Spleen (tissue), 11 donors: ENCODE measurements at regions not wholly inside any gene's neighbourhood (a gene's known extent, or its start where the extent isn't known, plus 50 kb on each side); places are given as distances from the start of the nearest gene placed in this dataset.

Experiments
- DNase-seq: peaks from one replicate; pipeline ENCODE4 v3.0.0-alpha.2; 2020
- H3K27ac ChIP-seq, 8 donors: fragments of 200-600 bp; sonication (generic) in 7 of 8; 1 replicate in 4 of 8; 2 replicates in 4 of 8; pipeline versions ENCODE4 v1.5.0 to v1.8.0; 2016 to 2021; ENCODE audit warnings: inconsistent platforms in 4 of 8, mild to moderate bottlenecking in 4 of 8, moderate library complexity in 1 of 8
- H3K27me3 ChIP-seq, 7 donors: fragments of 200-600 bp; sonication (generic) in 6 of 7; replicated peaks in 1 of 7; 1 replicate in 4 of 7; 2 replicates in 3 of 7; pipeline versions ENCODE4 v1.5.0 to v1.8.0; 2016 to 2021; ENCODE audit warnings: inconsistent platforms in 3 of 7, mild to moderate bottlenecking in 1 of 7
- H3K36me3 ChIP-seq, 6 donors: fragments of 200-600 bp; sonication (generic) in 5 of 6; 1 replicate in 4 of 6; 2 replicates in 2 of 6; pipeline versions ENCODE4 v1.5.0 to v1.8.0; 2016 to 2021; ENCODE audit warnings: inconsistent platforms in 2 of 6
- H3K4me1 ChIP-seq, 6 donors: fragments of 200-600 bp; sonication (generic) in 5 of 6; 1 replicate in 3 of 6; 2 replicates in 3 of 6; pipeline versions ENCODE4 v1.5.0 to v1.8.0; 2016 to 2021; ENCODE audit warnings: inconsistent platforms in 3 of 6
- H3K4me3 ChIP-seq, 8 donors: fragments of 200-600 bp; sonication (generic) in 7 of 8; 1 replicate in 4 of 8; 2 replicates in 4 of 8; pipeline versions ENCODE4 v1.5.0 to v1.8.0; 2016 to 2021; ENCODE audit warnings: inconsistent platforms in 4 of 8, mild to moderate bottlenecking in 4 of 8, moderate library complexity in 2 of 8
- H3K9me3 ChIP-seq, 8 donors: fragments of 200-600 bp; sonication (generic) in 7 of 8; 1 replicate in 4 of 8; 2 replicates in 4 of 8; pipeline versions ENCODE4 v1.5.0 to v1.8.0; 2016 to 2021; ENCODE audit warnings: inconsistent platforms in 4 of 8
- CTCF ChIP-seq, 11 experiments: fragments of 200-600 bp in 7 of 11; fragments of 450-650 bp in 4 of 11; sonication (generic) in 4 of 11; IDR thresholded peaks in 8 of 11; conservative IDR thresholded peaks in 3 of 11; 1 replicate in 7 of 11; 2 replicates in 4 of 11; pipeline versions ENCODE4 v1.4.0 to v1.8.0; 2016 to 2021; ENCODE audit warnings: antibody characterized with exemption in 11 of 11, inconsistent platforms in 4 of 11, mild to moderate bottlenecking in 1 of 11
- POLR2A ChIP-seq, 3 donors: fragments of 450-650 bp; IDR thresholded peaks; one replicate each; pipeline ENCODE4 v1.5.1; 2017; ENCODE audit warnings: antibody characterized with exemption in 3 of 3, mild to moderate bottlenecking in 1 of 3
- POLR2AphosphoS5 ChIP-seq, 3 donors: sonication (generic); formaldehyde crosslinking; IDR thresholded peaks; one replicate each; pipeline ENCODE4 v1.5.1; 2017; ENCODE audit warnings: antibody characterized with exemption in 3 of 3
- WGBS, 5 donors: extraction: QIAGEN DNeasy Blood & Tissue Kit in 3 of 5; methylation state at CpG; one replicate each; pipeline versions ENCODE4 v1.1.5 to v1.1.7; 2013 to 2018; 5-methylcytosine and 5-hydroxymethylcytosine counted together
- intact Hi-C: fragments of 100-400 bp; cut with DNase I; formaldehyde crosslinking; loops from one replicate; pipeline ENCODE4 v1.15.0; 2023; ENCODE audit warnings: low total_unique reads
- donor health status: healthy with polysubstance abuse.
- donor health status: DM: no; HTN: no; CAD: no; lungs with moderate emphysema.
- donor health status: DM: no; HTN: no; CAD: no.
- donor health status: Bipolar disorder and iron deficiency.
- donor health status: healthy.
- donor health status: DM: no; HTN: no; CAD: no.
- donor health status: DM: yes; HTN: yes; CAD: no.

GRCh38 chr2:138274421-138275291, 226.9 kb upstream of the SPOPL start:
- no peak for TF ChIP-seq POLR2AphosphoS5 (IDR thresholded peaks at IDR 0.05)
- no peak for TF ChIP-seq CTCF (IDR thresholded peaks at IDR 0.05 in 8 of 11, conservative IDR thresholded peaks at IDR 0.05 in 3 of 11)
- TF ChIP-seq POLR2A (IDR thresholded peaks at IDR 0.05): no peak
- Histone ChIP-seq H3K4me3 (no peak overlapping the region), H3K27ac (no peak overlapping the region), H3K36me3 (no peaks in the 10 kb centered on the region), H3K4me1 (no peaks in the 10 kb centered on the region), H3K9me3 (no peaks in the 10 kb centered on the region), H3K27me3 (no peaks in the 10 kb centered on the region)
- intact Hi-C loops: no loop called here
- WGBS, 5 donors: 85 to 94% (median 89%) methylated on average over 3 of the region's 3 CpGs
- peak; percentile 21 for DNase-seq

- Histone ChIP-seq H3K4me1 (no peaks in the 10 kb centered on the region), H3K36me3 (no peaks in the 10 kb centered on the region), H3K4me3 (no peak overlapping the region), H3K27me3 (no peaks in the 10 kb centered on the region), H3K9me3 (no peaks in the 10 kb centered on the region), H3K27ac (no peak overlapping the region)
- no peak for DNase-seq
- intact Hi-C loops: no loop called here
- WGBS, 5 donors: 65 to 78% (median 74%) methylated on average over 2 of the region's 2 CpGs
- TF ChIP-seq POLR2AphosphoS5 (IDR thresholded peaks at IDR 0.05): no peak
- TF ChIP-seq CTCF (IDR thresholded peaks at IDR 0.05 in 8 of 11, conservative IDR thresholded peaks at IDR 0.05 in 3 of 11): no peak
- TF ChIP-seq POLR2A (IDR thresholded peaks at IDR 0.05): no peak
Observed at GRCh38 chr2:138275292-138275690, 226.3 kb upstream of the SPOPL start.

- Histone ChIP-seq H3K27ac (no peak overlapping the region), H3K4me3 (no peak overlapping the region), H3K4me1 (no peaks in the 10 kb centered on the region), H3K27me3 (no peaks in the 10 kb centered on the region), H3K36me3 (no peaks in the 10 kb centered on the region), H3K9me3 (no peaks in the 10 kb centered on the region)
- TF ChIP-seq POLR2A (IDR thresholded peaks at IDR 0.05) (no peak), POLR2AphosphoS5 (IDR thresholded peaks at IDR 0.05) (no peak), CTCF (IDR thresholded peaks at IDR 0.05 in 8 of 11, conservative IDR thresholded peaks at IDR 0.05 in 3 of 11) (no peak)
- 75 to 85% (median 79%) methylated on average over 4 of the region's 4 CpGs for whole genome bisulfite sequencing, 5 donors
- no peak for DNase-seq
- intact Hi-C loops: no loop called here
Observed at GRCh38 chr2:138275881-138276280, 225.7 kb upstream of the SPOPL start.

GRCh38 chr2:138276339-138276738, 225.2 kb upstream of the SPOPL start:
- H3K4me3 ChIP-seq: no peak overlapping the region
- intact Hi-C loops: no loop called here
- H3K36me3 ChIP-seq: no peaks in the 10 kb centered on the region
- no peaks in the 10 kb centered on the region for H3K9me3 ChIP-seq
- H3K27ac ChIP-seq: no peak overlapping the region
- no peak for TF ChIP-seq POLR2AphosphoS5 (IDR thresholded peaks at IDR 0.05)
- no peak for TF ChIP-seq POLR2A (IDR thresholded peaks at IDR 0.05)
- no peak for TF ChIP-seq CTCF (IDR thresholded peaks at IDR 0.05 in 8 of 11, conservative IDR thresholded peaks at IDR 0.05 in 3 of 11)
- 52 to 82% (median 69%) methylated on average over 1 of the region's 1 CpG for WGBS, 5 donors
- DNase-seq: no peak
- H3K4me1 ChIP-seq: no peaks in the 10 kb centered on the region
- no peaks in the 10 kb centered on the region for H3K27me3 ChIP-seq
